ENCODE measurements at regions not wholly inside any gene's neighbourhood (a gene's known extent, or its start where the extent isn't known, plus 50 kb on each side); places are given as distances from the start of the nearest gene placed in this dataset.

GRCh38 chr3:70464465-70464864 is 152.0 kb upstream of the MDFIC2 start:
- Histone ChIP-seq H3K4me2 (ENCODE audit: insufficient read depth, low read length) (no peak overlapping the region), H3K9ac (ENCODE audit: insufficient read depth in 1 of 2, low read depth in 2 of 2, low read length in 2 of 2) (no peak overlapping the region), H3K9me1 (ENCODE audit: control insufficient read depth, insufficient read depth, low read length) (no peaks in the 10 kb centered on the region), H4K20me1 (replicated peaks; ENCODE audit: control insufficient read depth, insufficient read depth, low read length) (no peaks in the 10 kb centered on the region), H3K79me2 (ENCODE audit: control insufficient read depth, insufficient read depth, low read length) (no peaks in the 10 kb centered on the region), H3K27me3 (ENCODE audit: control insufficient read depth in 2 of 2, insufficient read depth in 2 of 2, low read length in 2 of 2) (no peaks in the 10 kb centered on the region), H3K4me1 (replicated peaks in 1 of 2; ENCODE audit: control insufficient read depth in 2 of 2, insufficient read depth in 2 of 2, low read length in 2 of 2) (no peaks in the 10 kb centered on the region), H3K9me3 (replicated peaks; ENCODE audit: control insufficient read depth, insufficient read depth, low read depth, low read length) (no peaks in the 10 kb centered on the region), H3K27ac (ENCODE audit: extremely low read depth, low read depth, low read length) (no peak overlapping the region), H2AFZ (ENCODE audit: low read depth, low read length) (no peak overlapping the region), H3K36me3 (ENCODE audit: control insufficient read depth, insufficient read depth, low read length) (no peaks in the 10 kb centered on the region), H3K4me3 (no peak overlapping the region)
- TF ChIP-seq ZNF347 (CRISPR knock-in tag; IDR thresholded peaks at IDR 0.05; ENCODE audit: low read depth) (no peak), BDP1 (IDR thresholded peaks at IDR 0.05; ENCODE audit: insufficient read depth, insufficient read length) (no peak), YY1 (IDR thresholded peaks at IDR 0.05; ENCODE audit: borderline replicate concordance in 1 of 3, control insufficient read depth in 1 of 3, extremely low read depth in 1 of 3, insufficient read depth in 3 of 3, insufficient read length in 1 of 3, insufficient replicate concordance in 2 of 3, low read depth in 1 of 3, low read length in 2 of 3) (no peak), ZBED1 (IDR thresholded peaks at IDR 0.05) (no peak), BRF1 (IDR thresholded peaks at IDR 0.05; ENCODE audit: borderline replicate concordance, extremely low read depth, insufficient read length) (no peak), EP400 (IDR thresholded peaks at IDR 0.05) (no peak), GMEB1 (CRISPR knock-in tag; IDR thresholded peaks at IDR 0.05) (no peak), MCM3 (IDR thresholded peaks at IDR 0.05) (no peak), XRCC5 (IDR thresholded peaks at IDR 0.05; ENCODE audit: low read depth, low read length) (no peak), SP1 (CRISPR knock-in tag; IDR thresholded peaks at IDR 0.05) (no peak), FOXP1 (CRISPR knock-in tag; IDR thresholded peaks at IDR 0.05) (no peak), ZNF780A (CRISPR knock-in tag; IDR thresholded peaks at IDR 0.05) (no peak), ZBTB7A (IDR thresholded peaks at IDR 0.05; ENCODE audit: borderline replicate concordance, control insufficient read depth, low read depth, low read length) (no peak), USF2 (CRISPR knock-in tag; IDR thresholded peaks at IDR 0.05) (no peak), HDGF (IDR thresholded peaks at IDR 0.05) (no peak), MTA2 (IDR thresholded peaks at IDR 0.05; ENCODE audit: low read depth) (no peak), ZNF23 (CRISPR knock-in tag; IDR thresholded peaks at IDR 0.05) (no peak)
- TF ChIP-seq, protein P1, sequence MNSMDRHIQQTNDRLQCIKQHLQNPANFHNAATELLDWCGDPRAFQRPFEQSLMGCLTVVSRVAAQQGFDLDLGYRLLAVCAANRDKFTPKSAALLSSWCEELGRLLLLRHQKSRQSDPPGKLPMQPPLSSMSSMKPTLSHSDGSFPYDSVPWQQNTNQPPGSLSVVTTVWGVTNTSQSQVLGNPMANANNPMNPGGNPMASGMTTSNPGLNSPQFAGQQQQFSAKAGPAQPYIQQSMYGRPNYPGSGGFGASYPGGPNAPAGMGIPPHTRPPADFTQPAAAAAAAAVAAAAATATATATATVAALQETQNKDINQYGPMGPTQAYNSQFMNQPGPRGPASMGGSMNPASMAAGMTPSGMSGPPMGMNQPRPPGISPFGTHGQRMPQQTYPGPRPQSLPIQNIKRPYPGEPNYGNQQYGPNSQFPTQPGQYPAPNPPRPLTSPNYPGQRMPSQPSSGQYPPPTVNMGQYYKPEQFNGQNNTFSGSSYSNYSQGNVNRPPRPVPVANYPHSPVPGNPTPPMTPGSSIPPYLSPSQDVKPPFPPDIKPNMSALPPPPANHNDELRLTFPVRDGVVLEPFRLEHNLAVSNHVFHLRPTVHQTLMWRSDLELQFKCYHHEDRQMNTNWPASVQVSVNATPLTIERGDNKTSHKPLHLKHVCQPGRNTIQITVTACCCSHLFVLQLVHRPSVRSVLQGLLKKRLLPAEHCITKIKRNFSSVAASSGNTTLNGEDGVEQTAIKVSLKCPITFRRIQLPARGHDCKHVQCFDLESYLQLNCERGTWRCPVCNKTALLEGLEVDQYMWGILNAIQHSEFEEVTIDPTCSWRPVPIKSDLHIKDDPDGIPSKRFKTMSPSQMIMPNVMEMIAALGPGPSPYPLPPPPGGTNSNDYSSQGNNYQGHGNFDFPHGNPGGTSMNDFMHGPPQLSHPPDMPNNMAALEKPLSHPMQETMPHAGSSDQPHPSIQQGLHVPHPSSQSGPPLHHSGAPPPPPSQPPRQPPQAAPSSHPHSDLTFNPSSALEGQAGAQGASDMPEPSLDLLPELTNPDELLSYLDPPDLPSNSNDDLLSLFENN (IDR thresholded peaks at IDR 0.05; ENCODE audit: low read depth in 2 of 2, low read length in 2 of 2): no peak
- TF ChIP-seq, protein P2, sequence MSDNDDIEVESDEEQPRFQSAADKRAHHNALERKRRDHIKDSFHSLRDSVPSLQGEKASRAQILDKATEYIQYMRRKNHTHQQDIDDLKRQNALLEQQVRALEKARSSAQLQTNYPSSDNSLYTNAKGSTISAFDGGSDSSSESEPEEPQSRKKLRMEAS (CRISPR knock-in tag; IDR thresholded peaks at IDR 0.05): no peak
- DNase-seq (ENCODE audit: extremely low read depth in 1 of 4, low spot score in 3 of 4) (no peak), FAIRE-seq (no peak), ATAC-seq (no peak)
- CTCF ChIA-PET (ENCODE audit: low intra/inter-chr PET ratio): no interaction called here
- intact Hi-C loops (cut with micrococcal nuclease): no loop called here
- in situ Hi-C loops (cut with MboI): no loop called here
- BruUV-seq (replicated peaks): no TSS peak
- POLR2A ChIA-PET: no interaction called here
- 0% methylated on average over 5 of the region's 5 CpGs for WGBS (ENCODE audit: insufficient coverage, low coverage, missing lambda C conversion rate)
